HG03060 (cell line): ENCODE measurements at regions not wholly inside any gene's neighbourhood (a gene's known extent, or its start where the extent isn't known, plus 50 kb on each side); places are given as distances from the start of the nearest gene placed in this dataset.
"Not testable (repeated sequence)": the region's sequence is repeated elsewhere in the genome, so short reads cannot be mapped to it uniquely, and the experiment has no call there.

Experiments
- ATAC-seq: cut with Tn5 transposase; IDR thresholded peaks from one replicate; pipeline ENCODE4 v1.9.1; 2021; ENCODE audit warnings: low read depth, moderate number of reproducible peaks; ENCODE audit not compliant: unreplicated experiment

DNA sequence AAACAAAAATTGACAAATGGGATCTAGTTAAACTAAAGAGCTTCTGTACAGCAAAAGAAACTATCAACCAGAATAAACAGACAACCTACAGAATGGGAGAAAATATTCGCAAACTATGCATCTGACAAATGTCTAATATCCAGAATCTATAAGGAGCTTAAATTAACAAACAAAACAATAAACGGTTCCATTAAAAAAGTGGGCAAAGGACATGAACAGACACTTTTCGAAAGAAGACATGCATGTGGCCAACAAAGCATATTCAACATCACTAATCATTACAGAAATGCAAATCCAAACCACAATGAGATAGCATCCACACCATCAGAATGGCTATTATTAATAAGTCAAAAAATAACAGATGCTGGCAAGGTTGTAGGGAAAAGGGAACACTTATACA lies 50.5 kb upstream of the MED13L start:
- not testable (repeated sequence) for ATAC-seq

DNA sequence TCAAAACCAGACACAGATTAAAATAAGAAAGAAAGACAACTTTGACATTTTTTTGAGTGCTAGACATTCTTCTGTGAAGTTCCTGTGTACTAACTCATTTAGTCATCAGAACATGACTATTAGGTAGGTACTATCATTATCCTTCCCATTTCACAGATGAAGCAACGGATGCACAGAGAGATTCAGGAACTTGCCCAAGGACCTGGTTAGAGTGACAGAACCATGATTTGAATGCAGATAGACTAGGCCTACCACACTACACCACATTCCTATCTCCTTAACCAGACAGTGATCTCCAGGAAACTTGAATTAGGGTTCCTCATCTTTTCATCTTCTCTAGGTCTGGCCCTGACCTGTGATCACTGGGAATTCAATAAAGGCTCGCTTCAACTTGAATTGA lies 54.4 kb upstream of the MED13L start:
- no peak for ATAC-seq

DNA sequence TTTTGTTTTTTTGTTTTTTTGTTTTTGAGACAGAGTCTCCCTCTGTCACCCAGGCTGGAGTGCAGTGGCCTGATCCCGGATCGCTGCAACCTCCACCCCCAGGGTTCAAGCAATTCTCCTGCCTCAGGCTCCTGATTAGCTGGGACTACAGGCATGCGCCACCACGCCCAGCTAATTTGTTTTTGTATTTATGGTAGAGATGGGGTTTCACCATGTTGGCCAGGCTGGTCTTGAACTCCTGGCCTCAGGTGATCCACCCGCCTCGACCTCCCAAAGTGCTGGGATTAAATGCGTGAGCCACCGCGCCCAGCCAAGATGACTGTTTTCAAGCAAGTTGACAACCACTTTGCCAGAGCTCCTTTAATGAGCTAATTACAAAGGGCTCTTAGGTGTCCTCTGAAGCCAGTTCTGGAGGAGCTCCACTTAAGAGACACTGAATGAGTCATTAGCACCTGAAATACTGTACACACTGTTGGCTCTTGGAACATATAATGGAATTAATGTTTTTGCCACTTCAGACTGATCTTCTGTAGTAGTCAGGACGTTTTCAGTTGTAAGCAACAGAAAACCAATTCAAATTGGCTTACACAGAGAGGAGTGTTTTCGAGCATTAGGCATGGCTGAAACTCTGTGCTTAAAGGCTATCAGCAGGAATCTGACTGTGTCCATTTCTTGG lies 55.4 kb upstream of the MED13L start:
- ATAC-seq = no peak

DNA sequence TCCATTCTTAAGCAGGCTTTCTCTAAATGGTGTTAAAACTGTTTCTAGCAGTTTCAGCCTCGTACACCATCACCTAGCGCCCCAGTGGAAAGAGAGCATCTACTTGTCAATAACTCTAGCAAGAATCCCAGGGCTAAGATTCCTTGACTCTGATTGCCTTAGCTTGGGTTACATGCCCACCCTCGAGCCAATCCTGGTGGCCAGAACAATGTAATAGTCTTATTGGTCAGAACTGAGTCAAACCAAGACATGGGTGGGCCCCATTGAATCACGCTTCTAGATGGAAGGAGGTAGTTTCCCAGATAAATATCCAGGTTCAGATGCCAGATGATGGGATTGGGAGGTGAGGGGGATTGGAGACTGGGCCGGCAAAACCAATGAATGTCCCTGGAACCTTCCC lies 55.9 kb upstream of the MED13L start:
- no peak for ATAC-seq

DNA sequence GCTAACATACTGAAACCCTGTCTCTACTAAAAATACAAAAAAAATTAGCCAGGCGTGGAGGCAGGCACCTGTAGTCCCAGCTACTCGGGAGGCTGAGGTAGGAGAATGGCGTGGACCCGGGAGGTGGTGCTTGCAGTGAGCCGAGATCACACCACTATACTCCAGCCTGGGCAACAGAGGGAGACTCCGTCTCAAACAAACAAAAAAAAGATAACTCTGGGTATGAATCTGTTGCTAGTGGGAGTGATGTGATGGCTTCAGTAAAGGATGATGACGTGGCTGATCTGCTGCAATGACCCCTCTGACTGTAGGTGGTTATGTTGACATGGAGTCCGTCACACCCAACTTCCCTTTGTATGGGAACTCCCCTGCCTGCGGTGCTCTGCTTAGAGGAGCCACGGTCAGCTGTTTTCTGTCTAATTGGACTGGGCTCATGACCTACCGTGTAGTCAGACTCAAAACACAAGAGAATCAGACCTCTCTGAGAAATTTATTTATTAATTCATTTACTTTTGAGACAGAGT lies 59.1 kb upstream of the MED13L start:
- ATAC-seq = peak; percentile 79

DNA sequence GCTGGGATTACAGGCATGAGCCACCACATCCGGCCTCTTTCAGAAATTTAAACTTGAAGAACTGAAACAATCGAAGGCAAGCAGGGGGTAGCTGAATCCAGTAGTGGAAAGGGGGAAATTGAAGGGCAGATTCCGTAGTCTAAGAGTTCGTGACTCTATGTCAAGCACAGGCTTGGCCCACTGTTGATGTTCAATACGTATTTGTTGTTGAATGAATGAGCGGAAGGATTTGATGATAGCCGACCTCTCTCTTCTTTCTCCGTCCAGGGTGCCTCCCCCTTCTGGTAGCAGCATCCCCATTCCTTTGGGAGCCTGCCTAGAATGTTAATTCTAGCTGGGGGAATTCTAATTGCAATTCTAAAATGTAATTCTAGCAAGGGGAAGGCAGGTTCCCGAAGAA lies 59.8 kb upstream of the MED13L start:
- no peak for ATAC-seq

DNA sequence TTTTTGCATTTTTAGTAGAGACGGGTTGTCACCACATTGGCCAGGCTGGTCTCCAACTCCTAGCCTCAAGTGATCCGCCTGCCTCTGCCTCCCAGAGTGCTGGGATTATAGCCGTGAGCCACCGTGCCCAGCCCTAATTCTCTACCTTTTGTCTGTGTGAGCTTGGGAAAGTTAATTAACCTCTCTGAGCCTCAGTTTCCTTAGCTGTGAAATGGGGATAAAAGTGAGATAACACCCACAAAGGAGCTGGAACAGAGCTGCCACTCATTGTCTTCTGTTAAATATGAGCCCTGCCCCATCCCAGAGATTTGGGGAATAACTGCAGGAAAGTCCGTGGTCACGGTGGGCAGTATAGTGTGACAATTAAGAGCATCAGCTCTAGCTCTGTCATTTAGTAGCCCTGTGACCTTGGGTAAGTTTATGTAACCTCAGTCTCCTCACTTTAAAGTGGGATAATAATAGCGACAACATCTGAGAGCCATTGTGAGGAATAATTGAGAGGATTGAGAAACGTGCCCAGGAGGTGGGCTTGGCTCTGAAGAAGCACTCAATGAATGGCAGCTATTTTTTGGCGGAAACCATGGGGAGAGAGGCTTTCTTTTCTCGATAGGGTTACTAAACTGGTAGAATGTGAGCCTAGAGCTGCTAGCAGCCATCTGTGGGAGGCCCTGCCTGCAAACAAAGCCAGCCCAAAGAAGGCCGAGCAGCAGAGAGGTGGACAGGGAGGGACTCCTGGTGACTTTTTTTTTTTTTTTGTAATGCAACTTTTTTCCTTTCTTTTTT lies 60.8 kb upstream of the MED13L start:
- ATAC-seq = no peak

DNA sequence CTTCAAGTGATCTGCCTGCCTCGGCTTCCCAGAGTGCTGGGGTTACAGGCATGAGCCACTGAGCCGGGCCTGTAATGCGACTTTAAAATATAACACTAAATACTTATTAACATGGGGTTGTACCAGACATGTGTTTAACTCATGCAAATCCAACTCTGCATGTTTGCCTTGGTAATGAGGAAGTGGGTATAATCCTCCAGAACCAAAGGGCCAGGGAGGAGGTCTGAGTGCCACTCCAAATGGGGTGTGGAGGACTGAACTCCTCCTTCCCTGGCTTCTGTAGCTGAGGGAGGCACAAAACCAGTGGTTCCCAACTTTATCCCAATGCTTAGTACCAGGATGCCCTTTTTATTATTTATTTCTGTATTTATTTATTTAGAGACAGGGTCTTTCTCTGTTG lies 61.6 kb upstream of the MED13L start:
- ATAC-seq = no peak

DNA sequence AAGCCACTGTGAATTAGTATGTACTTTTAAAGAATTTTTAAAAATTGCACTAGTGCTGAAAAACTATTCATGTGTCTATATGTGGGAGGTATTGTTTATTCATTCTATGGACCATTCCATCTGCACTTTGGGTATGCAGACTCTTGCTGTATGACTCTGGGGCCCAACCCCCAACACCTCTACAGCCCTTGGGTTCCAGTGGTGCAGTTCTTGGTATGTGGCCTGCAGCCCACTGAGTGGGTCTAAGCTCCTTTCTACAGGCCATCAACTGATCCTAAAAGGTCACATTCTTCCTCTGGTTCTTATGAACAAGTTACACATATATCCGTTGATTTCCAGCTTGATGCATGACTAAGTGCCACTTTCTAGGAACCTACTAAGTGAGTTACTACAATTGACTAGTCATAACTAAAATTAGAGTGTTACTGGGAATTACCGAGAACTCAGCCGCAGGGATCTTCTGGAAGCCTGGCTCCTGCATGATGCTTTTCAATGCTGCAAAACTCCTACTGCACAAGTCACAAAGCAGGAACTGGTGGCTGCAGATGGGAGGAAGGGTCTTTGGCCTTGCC lies 62.4 kb upstream of the MED13L start:
- ATAC-seq = no peak

DNA sequence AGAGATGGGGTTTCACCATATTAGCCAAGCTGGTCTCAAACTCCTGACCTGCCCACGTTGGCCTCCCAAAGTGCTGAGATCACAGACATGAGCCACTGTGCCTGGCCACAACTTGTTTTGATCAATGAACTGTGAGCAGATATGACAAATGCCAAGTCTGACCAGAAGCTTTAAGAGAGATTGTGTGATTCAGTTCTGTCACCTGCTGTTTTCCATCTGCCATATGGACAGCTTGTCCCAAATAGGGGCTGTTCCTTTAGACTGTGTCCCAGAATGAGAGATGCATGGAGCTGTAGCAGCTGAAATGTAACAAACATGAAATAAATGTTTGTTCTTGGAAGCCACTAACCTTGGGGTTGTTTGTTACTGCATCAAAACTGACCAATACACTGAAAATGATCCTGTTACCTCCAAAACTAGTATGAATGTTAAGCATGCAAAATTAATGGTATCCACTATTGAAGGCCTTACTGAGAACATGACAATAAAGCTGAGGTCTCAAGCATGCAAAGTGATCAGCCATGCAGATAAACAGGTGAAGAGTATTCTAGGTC lies 65.9 kb upstream of the MED13L start:
- ATAC-seq = no peak

DNA sequence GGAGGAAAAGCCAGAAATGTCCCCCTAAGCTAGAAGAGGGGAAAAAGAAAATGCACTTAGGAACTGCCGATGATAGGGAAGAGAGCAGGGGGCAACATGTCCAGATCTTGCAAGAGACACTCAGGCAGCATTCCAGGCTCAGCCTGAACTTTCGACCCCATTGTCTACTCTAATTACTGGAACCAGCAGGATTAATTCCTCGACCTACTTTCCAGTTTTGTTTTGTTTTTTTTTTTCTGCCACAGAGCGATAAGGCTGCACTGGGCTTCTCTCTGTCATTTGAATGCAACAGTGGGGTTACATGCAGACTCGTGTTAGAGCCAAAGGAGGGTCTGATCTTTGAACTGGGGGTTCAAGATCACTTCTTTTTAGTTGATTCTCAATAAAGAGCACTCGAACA lies 68.7 kb upstream of the MED13L start:
- no peak for ATAC-seq

DNA sequence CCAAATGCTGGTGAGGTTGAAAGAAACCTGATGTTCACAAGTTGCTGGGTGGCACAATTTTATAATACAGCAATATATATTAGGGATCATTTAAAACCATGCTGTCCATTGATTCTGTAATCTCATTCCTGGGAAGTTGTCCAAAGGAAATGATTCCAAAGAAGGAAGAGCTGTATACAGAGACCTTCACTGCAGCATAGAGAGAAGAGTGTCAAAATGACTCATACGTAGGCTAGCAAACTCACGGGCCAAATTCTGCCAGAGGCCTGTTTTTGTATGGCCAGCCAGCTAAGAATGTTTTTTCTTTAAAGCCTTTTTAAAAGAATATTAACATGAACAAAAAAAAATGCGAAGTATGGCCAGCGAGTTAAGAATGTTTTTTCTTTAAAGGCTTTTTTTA lies 69.2 kb upstream of the MED13L start:
- ATAC-seq = no peak

DNA sequence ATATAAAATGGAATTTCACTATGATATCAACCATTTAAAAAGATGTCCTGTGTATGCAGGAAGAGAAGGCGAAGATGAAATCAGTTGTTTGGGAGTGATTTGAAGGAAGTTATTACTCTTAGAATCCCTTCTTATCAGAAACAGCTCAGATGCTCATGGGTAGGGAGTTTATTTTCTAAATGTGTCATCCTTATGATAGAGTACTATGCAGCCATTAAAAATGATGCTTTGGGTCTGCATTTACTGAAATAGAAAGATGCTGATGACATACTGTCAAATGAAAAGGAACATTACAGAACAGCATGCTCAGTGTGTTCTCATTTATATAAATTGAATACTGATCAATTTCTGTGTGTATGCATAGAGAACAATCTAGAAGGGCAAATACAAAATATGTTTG lies 69.8 kb upstream of the MED13L start:
- ATAC-seq = no peak

DNA sequence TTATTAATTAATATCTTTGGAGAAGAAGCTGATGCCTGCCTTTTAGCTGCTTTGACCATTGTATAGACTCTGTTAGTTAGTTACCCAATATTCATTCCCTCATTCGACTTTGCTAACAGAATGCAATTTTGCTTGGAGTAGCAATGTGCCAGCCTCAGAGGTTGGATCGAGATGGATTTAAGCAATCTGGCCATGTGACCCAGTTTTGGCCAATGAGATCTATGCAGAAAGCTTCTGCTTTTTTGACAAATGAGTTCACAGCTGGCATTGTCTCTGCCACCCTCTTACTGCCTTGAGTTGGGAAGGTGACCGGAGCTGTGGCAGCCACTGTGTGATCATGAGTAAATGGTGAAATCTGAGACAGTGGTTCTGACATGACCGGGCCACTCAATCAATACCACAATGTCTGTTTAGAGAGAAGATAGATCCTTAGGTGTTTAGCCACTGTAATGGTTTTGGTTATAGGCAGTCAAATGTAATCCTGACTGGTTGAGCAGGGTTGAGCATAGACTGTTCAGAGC lies 74.9 kb upstream of the MED13L start:
- no peak for ATAC-seq

DNA sequence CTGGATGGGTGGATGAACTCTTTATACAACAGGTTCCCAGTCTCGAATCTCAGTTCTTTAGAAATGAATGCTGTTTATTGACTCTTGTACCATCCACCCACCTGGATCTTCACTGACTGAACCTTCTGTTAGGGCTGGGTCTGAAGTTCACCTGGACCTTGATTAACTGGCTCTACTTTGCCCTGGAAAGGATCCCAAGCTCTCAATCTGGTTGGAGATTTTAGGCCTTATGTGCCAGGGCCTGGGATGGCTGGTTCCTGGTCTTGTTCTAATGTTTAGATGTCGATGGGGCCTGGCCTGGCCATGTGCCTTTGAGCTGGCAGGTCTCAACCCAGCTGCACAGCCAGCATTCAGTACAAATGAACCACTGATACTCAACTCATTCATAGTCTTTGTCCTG lies 76.5 kb upstream of the MED13L start:
- ATAC-seq = no peak

DNA sequence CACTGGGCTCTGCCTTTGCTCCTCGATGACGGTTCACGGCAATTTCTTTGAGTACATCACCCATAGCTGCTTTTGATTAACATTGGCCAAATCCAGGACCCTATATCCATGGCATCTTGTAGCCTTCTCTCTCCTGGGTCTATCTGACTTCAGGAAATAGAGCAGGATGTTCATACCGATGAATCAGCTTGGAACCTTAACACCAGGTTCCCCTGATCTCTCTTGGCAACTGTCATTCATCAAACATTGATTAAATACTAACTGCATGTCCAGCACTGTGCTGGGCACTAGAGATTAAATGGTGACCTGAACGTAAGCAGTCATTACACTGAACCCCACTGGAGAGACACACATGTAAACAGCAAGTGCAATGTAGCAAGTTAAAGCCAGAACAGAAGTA lies 77.0 kb upstream of the MED13L start:
- no peak for ATAC-seq

DNA sequence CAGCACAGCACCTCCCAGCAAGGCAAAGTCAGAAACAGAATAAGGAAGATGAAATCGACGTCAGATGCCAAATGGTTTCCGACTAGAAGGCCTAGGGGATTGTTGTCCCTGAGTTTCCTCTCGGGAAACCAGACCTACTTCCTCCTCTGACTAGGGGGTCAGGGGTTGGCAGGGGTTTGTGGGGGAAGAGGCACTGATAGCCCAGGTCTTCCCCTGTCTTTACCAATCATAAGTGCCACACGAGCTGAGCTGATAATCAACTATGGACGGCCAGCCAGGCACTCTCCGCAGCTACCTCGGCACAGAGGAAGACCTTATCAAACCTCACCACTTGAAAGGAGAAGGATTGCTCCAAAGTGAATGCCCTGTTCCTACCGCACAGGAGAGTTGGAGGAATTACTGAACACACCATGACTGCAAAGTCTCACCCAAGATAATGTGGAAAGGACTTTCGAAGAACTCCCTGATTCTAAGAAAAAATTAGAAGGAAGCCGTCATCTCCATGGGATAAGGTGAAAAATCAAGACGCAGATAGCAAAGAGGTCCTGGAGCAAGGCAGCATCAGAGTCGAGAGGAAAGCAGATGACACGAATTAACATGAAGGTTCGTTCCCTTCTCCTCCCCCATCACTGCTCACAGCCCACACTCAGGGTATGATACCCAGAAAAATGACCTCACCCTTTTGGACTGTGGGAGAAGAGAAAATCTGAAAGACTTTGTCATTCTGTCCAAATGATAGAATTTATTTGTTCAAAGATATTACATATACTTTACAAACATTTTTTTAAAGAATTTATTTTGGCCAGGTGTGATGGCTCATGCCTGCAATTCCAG lies 77.7 kb upstream of the MED13L start:
- ATAC-seq = no peak

DNA sequence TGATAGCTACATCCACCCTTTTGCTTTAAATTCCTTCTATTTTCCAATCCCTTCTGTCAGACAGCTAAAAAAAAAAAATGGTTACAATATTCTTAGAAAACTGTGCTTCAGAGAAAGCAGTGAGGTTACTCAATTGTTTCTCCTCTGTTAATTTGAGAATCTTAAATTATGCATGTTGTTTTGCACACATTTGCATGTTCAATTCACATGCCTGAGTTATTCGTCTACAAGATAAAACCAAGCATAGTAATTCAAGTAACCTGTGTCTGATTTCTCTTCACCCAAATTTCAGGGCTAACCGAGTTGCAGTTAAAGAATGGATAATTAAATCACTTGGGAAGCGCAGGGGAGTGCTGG lies 81.0 kb upstream of the MED13L start:
- ATAC-seq = no peak

DNA sequence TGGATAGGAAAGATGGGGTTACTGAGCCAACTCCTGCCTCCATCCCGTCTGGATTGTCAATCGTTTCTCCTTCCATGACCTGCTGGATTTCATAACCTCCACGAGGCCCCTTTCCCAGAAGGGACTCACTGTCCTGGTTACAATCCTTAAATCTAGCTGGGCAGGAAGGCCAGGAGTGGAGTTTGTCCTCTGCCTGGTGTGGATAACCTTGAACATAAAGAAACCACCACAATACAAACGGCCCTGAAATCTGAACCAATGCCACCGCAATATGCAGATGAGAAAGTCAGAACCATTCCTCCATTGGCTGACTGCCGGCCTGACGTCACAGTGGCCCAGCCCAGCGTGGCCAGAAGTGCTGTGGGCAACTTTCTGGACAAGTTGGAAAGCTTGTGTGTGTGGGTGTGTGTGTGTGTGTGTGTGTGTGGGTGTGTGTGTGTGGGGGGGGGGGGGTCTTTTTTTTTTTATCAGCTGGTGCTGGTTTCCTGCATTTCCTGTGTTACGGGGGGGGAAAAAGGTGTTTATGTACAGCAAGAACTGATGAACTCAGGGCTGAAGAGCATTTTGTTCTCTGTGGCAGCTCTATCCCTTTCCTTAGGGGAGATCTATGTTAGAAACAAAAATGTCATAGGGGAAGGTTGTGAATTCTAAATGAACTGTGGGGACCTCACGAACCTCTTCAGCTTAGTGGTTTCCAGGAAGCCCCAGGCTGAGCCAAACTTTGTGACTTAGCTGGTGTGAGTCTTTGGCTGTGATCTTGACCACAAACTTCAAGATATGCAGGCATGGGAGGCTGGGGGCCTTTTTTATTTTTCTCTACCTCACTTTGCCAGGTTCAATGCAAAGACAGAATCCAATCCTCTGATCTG lies 81.6 kb upstream of the MED13L start:
- ATAC-seq = no peak
